ENCODE measurements at regions not wholly inside any gene's neighbourhood (a gene's known extent, or its start where the extent isn't known, plus 50 kb on each side); places are given as distances from the start of the nearest gene placed in this dataset.
"Not testable (repeated sequence)": the region's sequence is repeated elsewhere in the genome, so short reads cannot be mapped to it uniquely, and the experiment has no call there.

- DNase-seq = no peak
Observed at GRCh38 chr18:10121786-10122515, 208.1 kb downstream of the VAPA start.

- no peak for DNase-seq
Observed at GRCh38 chr18:10122988-10123950, 209.5 kb downstream of the VAPA start.

- no peak for DNase-seq
Observed at GRCh38 chr18:10124071-10124470, 210.3 kb downstream of the VAPA start.

GRCh38 chr18:10124557-10124956, 210.7 kb downstream of the VAPA start:
- no peak for DNase-seq

GRCh38 chr18:10124967-10125366, 211.2 kb downstream of the VAPA start:
- DNase-seq = no peak

- no peak for DNase-seq
Observed at GRCh38 chr18:10127729-10128128, 213.9 kb downstream of the VAPA start.

- no peak for DNase-seq
Observed at GRCh38 chr18:10128921-10129501, 215.2 kb downstream of the VAPA start.

GRCh38 chr18:10130606-10131005, 216.8 kb downstream of the VAPA start:
- no peak for DNase-seq

- DNase-seq = no peak
Observed at GRCh38 chr18:10131081-10131459, 217.3 kb downstream of the VAPA start.

- no peak for DNase-seq
Observed at GRCh38 chr18:10131460-10132395, 217.9 kb downstream of the VAPA start.

GRCh38 chr18:10133516-10133915, 219.7 kb downstream of the VAPA start:
- no peak for DNase-seq

GRCh38 chr18:10134204-10134603, 220.4 kb downstream of the VAPA start:
- no peak for DNase-seq

GRCh38 chr18:10134749-10135148, 220.9 kb downstream of the VAPA start:
- DNase-seq = not testable (repeated sequence)

- no peak for DNase-seq
Observed at GRCh38 chr18:10135302-10135926, 221.6 kb downstream of the VAPA start.

- no peak for DNase-seq
Observed at GRCh38 chr18:10138719-10139118, 224.9 kb downstream of the VAPA start.

GRCh38 chr18:10139783-10140410, 226.1 kb downstream of the VAPA start:
- no peak for DNase-seq

- no peak for DNase-seq
Observed at GRCh38 chr18:10140461-10141282, 226.9 kb downstream of the VAPA start.

GRCh38 chr18:10141559-10141958, 227.7 kb downstream of the VAPA start:
- no peak for DNase-seq

GRCh38 chr18:10142056-10142455, 228.2 kb downstream of the VAPA start:
- no peak for DNase-seq

- no peak for DNase-seq
Observed at GRCh38 chr18:10142496-10143160, 228.8 kb downstream of the VAPA start.

All from effector CD8-positive, alpha-beta T cell (primary cell).